Erythroblast (primary cell): ENCODE measurements at regions not wholly inside any gene's neighbourhood (a gene's known extent, or its start where the extent isn't known, plus 50 kb on each side); places are given as distances from the start of the nearest gene placed in this dataset.

Source experiments
- GATA1 ChIP-seq: IDR thresholded peaks from 2 replicates; pipeline ENCODE4 v1.6.1; 2011; ENCODE audit warnings: low read depth, mild to moderate bottlenecking, control low read depth, low read length, moderate library complexity
- POLR2A ChIP-seq: IDR thresholded peaks from 2 replicates; pipeline ENCODE4 v1.6.1; 2011; ENCODE audit warnings: mild to moderate bottlenecking, low read length

DNA sequence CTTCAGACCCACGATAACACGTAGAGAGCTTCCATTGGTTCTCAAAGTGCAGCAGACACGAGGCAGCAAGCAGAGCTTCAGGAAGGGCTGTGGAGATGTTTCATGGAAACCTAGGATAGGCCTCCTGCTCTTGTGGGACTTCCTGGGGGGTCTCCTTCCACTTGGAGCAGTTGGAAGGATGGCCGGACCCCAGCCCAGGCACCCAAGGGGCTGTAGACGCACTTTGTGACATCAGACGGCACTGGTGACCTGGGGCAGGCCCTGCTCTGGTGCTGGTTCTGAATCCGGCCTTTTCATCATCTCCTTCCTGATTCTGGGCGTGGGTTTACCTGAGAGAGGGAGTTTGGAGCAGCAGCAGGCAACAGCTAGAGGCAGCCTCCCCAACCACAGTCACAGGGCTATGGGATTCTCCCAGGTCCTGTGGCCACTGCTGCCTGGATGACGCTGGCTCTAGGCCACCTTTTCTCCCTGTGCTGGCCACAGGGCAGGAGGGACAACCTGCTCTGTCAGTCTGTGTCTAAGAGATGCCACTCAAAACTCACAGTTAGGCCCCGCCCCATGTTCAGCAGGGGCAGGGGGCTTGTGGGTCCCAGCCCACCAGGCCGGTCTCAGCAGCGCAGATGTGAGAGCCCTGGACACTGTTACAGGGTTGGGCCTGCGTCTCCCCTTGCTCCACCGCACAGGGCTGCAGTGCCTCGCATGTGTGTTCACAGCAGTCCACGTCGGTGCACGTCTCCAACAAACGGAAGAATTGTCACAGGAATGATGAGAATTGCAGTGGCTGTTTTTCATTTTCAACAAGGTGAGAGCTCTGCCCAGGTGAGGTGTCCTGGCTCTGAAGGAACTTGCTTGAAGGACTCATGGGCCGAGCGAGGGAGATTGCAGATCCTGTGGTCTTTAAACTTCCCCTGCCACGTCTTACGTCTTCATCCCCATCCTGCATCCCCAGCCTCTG lies 569.3 kb downstream of the TCERG1L start:
- no peak for TF ChIP-seq GATA1
- TF ChIP-seq POLR2A: no peak
